Stomach (tissue), 4 donors: ENCODE measurements at regions not wholly inside any gene's neighbourhood (a gene's known extent, or its start where the extent isn't known, plus 50 kb on each side); places are given as distances from the start of the nearest gene placed in this dataset.

Experiments
- EP300 ChIP-seq: sonication (generic); formaldehyde crosslinking; IDR thresholded peaks from one replicate; pipeline ENCODE4 v1.6.1; 2017; ENCODE audit warnings: antibody characterized with exemption
- POLR2A ChIP-seq, 4 donors: fragments of 450-650 bp; IDR thresholded peaks; one replicate each; pipeline ENCODE4 v1.6.1; 2016; ENCODE audit warnings: antibody characterized with exemption in 4 of 4, control low read depth in 2 of 4, mild to moderate bottlenecking in 1 of 4, moderate library complexity in 1 of 4

DNA sequence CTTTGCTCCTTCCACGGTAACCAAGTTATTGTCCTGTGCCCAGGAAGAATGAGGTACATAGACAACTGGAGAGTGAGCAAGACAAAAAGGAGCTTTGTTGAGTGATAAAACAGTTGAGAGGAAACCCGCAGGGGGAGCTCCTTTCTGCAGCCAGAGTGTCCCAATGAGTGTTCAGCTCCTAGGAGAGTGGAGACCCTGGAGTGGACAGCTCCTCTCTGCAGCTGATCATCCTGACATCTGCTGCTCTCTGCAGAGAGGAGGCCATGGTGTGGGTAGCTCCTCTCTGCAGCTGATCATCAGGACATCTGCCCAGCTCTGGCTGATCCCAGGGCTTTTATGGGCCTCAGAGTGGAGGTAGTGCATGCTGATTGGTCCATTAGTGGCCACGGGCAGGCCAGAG is 53.4 kb upstream of the PCDH15 start:
- TF ChIP-seq POLR2A (IDR thresholded peaks at IDR 0.05) (no peak), EP300 (no peak)
